ENCODE measurements at regions not wholly inside any gene's neighbourhood (a gene's known extent, or its start where the extent isn't known, plus 50 kb on each side); places are given as distances from the start of the nearest gene placed in this dataset.

DNA sequence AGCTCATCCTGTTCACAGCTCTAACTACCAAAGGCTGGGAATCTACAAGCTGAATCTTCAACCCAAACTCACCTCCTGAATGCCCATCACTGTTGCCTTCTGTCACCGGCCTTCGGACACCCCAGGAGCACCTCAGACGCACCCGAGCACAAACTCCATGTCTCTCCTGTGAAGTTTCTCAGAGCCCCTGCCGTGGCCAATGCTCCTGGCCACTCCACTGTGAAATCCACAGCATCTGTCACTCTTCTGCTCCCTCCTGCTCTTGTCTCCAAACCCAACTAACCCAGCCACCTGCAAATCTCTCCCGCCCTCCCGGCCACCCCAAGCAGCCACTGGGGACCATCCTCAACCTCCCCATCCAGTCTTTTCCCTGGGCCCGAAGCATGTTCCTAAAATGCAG, 457.9 kb upstream of the SALL3 start:
- H3K4me3 ChIP-seq (ENCODE audit: low read depth, low read length) = no peak overlapping the region
- DNase-seq (ENCODE audit: low read depth) = no peak
- TF ChIP-seq, protein P1, sequence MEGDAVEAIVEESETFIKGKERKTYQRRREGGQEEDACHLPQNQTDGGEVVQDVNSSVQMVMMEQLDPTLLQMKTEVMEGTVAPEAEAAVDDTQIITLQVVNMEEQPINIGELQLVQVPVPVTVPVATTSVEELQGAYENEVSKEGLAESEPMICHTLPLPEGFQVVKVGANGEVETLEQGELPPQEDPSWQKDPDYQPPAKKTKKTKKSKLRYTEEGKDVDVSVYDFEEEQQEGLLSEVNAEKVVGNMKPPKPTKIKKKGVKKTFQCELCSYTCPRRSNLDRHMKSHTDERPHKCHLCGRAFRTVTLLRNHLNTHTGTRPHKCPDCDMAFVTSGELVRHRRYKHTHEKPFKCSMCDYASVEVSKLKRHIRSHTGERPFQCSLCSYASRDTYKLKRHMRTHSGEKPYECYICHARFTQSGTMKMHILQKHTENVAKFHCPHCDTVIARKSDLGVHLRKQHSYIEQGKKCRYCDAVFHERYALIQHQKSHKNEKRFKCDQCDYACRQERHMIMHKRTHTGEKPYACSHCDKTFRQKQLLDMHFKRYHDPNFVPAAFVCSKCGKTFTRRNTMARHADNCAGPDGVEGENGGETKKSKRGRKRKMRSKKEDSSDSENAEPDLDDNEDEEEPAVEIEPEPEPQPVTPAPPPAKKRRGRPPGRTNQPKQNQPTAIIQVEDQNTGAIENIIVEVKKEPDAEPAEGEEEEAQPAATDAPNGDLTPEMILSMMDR (IDR thresholded peaks at IDR 0.05; ENCODE audit: low read depth, low read length) = no peak
- TF ChIP-seq POLR2A (IDR thresholded peaks at IDR 0.05; ENCODE audit: extremely low read depth, insufficient read length) (no peak), MYC (IDR thresholded peaks at IDR 0.05; ENCODE audit: low read depth, low read length) (no peak)
- TF ChIP-seq, protein P2, sequence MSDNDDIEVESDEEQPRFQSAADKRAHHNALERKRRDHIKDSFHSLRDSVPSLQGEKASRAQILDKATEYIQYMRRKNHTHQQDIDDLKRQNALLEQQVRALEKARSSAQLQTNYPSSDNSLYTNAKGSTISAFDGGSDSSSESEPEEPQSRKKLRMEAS (IDR thresholded peaks at IDR 0.05; ENCODE audit: low read depth, low read length) = no peak

DNA sequence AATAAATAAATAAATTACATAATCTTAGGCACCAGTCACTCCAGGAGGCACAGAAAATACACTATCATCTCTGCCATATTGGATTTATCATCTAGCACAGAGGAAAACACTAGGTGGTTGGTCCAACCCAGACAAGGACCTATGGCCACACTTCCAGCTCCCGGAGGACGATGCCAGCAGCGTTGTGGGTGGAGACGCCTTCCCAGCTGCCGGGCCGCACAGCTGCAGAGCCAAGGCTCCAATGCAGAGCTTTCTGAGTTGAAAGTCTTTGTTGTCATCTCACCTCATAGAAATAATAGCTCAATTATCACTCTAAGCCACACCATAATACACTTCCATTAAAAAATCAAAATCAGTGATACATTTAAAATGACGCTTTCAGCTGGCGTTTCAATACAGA, 457.1 kb upstream of the SALL3 start:
- TF ChIP-seq, protein P2 (IDR thresholded peaks at IDR 0.05; ENCODE audit: low read depth, low read length) = no peak
- no peak for TF ChIP-seq MYC (IDR thresholded peaks at IDR 0.05; ENCODE audit: low read depth, low read length)
- TF ChIP-seq POLR2A (IDR thresholded peaks at IDR 0.05; ENCODE audit: extremely low read depth, insufficient read length) = no peak
- TF ChIP-seq, protein P1 (IDR thresholded peaks at IDR 0.05; ENCODE audit: low read depth, low read length) = no peak
- DNase-seq (ENCODE audit: low read depth) = no peak
- H3K4me3 ChIP-seq (ENCODE audit: low read depth, low read length) = no peak overlapping the region

DNA sequence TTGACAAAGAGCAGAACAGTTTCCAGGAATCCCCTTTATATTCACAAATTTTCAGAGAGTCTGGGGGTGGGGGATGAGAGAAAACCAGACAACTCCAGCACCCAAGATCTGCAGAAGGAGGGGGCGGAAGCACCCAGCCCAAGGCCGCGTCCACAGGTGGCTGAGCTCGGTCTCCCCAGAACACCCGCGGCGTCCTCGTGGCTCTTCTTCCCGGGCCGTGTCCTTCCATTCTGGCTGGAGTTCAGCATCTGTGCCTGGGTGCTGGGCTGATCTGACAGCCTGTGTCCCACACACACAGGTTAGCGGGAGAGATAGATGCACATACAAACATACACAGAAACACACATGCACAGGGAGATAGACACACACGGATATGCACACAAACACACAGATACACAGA, 455.8 kb upstream of the SALL3 start:
- TF ChIP-seq MYC (IDR thresholded peaks at IDR 0.05; ENCODE audit: low read depth, low read length) (no peak), POLR2A (IDR thresholded peaks at IDR 0.05; ENCODE audit: extremely low read depth, insufficient read length) (no peak)
- TF ChIP-seq, protein P2 (IDR thresholded peaks at IDR 0.05; ENCODE audit: low read depth, low read length) = no peak
- TF ChIP-seq, protein P1 (IDR thresholded peaks at IDR 0.05; ENCODE audit: low read depth, low read length) = no peak
- no peak for DNase-seq (ENCODE audit: low read depth)
- no peak overlapping the region for H3K4me3 ChIP-seq (ENCODE audit: low read depth, low read length)

DNA sequence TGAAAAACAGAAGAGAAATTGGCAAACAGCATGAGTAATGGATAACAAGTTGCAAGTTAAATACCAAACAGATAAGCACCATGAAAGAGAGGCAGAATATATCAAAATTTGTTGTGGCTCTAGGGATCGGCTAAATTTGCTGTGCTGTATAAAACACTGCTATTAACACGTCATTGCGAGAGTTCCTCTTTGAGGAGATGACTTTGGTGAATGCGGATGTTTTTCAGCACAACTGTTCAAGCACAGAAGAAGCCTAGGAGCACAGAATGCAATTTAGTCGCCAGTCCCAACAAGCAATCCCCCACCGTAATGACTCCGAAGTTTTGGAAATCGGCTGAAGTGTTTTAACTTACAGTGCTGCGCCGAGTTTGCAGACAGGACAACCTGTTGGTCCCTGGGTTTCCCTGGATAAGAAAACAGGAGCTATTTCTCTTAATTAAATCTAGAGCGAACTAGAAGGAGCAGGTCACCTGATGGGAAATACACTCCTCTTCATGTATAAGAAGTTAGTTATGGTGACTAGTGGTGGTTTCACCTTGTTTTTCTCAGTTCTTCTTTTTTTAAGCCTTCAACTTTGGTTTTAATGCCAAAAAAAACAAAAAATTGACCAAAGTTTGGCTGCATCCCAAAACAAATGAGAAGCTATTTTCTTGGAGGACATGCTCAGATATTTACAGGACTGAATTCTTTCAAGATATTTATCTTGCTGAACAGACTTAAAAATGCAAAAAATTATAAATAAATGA, 454.1 kb upstream of the SALL3 start:
- no peak overlapping the region for H3K4me3 ChIP-seq (ENCODE audit: low read depth, low read length)
- TF ChIP-seq MYC (IDR thresholded peaks at IDR 0.05; ENCODE audit: low read depth, low read length) (no peak), POLR2A (IDR thresholded peaks at IDR 0.05; ENCODE audit: extremely low read depth, insufficient read length) (no peak)
- TF ChIP-seq, protein P2 (IDR thresholded peaks at IDR 0.05; ENCODE audit: low read depth, low read length) = no peak
- TF ChIP-seq, protein P1 (IDR thresholded peaks at IDR 0.05; ENCODE audit: low read depth, low read length) = no peak
- DNase-seq (ENCODE audit: low read depth) = no peak

DNA sequence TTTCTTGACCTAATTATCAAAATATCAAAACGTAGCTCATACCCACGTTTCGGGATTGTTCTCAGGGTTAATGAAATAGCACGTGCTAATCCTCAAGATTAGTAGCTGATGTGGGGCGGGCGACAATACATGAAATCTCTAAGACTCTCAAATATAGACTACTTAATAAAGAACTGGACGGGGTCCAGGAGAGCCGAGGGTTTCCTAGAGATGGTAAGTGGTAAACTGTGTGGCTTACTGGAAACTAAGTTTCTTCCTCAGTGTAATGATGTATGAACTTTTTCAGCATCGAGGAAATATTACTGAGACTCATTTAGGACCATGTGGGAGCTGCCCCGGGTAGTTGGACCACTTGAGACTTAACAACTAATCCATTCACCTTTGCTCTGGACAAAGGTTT, 453.3 kb upstream of the SALL3 start:
- DNase-seq (ENCODE audit: low read depth) = no peak
- H3K4me3 ChIP-seq (ENCODE audit: low read depth, low read length) = no peak overlapping the region
- TF ChIP-seq MYC (IDR thresholded peaks at IDR 0.05; ENCODE audit: low read depth, low read length) = no peak
- TF ChIP-seq, protein P2 (IDR thresholded peaks at IDR 0.05; ENCODE audit: low read depth, low read length) = no peak
- TF ChIP-seq, protein P1 (IDR thresholded peaks at IDR 0.05; ENCODE audit: low read depth, low read length) = no peak
- TF ChIP-seq POLR2A (IDR thresholded peaks at IDR 0.05; ENCODE audit: extremely low read depth, insufficient read length) = no peak
